Fibroblast of villous mesenchyme (primary cell): ENCODE measurements at regions not wholly inside any gene's neighbourhood (a gene's known extent, or its start where the extent isn't known, plus 50 kb on each side); places are given as distances from the start of the nearest gene placed in this dataset.

Source experiments
- DNase-seq: peaks from one replicate; pipeline ENCODE4 v3.0.0-alpha.2; 2010; ENCODE audit warnings: low read depth
- H3K4me3 ChIP-seq: 2 replicates; pipeline ENCODE4 v1.5.1; 2011; ENCODE audit warnings: low read depth, mild to moderate bottlenecking, low read length
- CTCF ChIP-seq: IDR thresholded peaks from 2 replicates; pipeline ENCODE4 v1.5.1; 2012; ENCODE audit warnings: low read depth, mild to moderate bottlenecking, low read length; ENCODE audit not compliant: insufficient read depth

- no peak for DNase-seq
- H3K4me3 ChIP-seq: no peak overlapping the region
- no peak for TF ChIP-seq CTCF
These were observed 974.9 kb downstream of the RPA4 start for GRCh38 chrX:97858592-97858991.

- no peak for TF ChIP-seq CTCF
- DNase-seq: peak; percentile 35
- H3K4me3 ChIP-seq: no peak overlapping the region
These were observed 976.5 kb downstream of the RPA4 start for GRCh38 chrX:97860226-97860625.

GRCh38 chrX:97863261-97863660 is 979.6 kb downstream of the RPA4 start:
- no peak for DNase-seq
- TF ChIP-seq CTCF: no peak
- no peak overlapping the region for H3K4me3 ChIP-seq

- no peak overlapping the region for H3K4me3 ChIP-seq
- TF ChIP-seq CTCF: no peak
- no peak for DNase-seq
These were observed 983.6 kb downstream of the RPA4 start for GRCh38 chrX:97867266-97867665.

- no peak overlapping the region for H3K4me3 ChIP-seq
- DNase-seq: no peak
- no peak for TF ChIP-seq CTCF
These were observed 993.1 kb downstream of the RPA4 start for GRCh38 chrX:97876697-97877407.

GRCh38 chrX:97882306-97882705 is 998.6 kb downstream of the RPA4 start:
- no peak overlapping the region for H3K4me3 ChIP-seq
- DNase-seq: no peak
- no peak for TF ChIP-seq CTCF

- no peak overlapping the region for H3K4me3 ChIP-seq
- no peak for TF ChIP-seq CTCF
- DNase-seq: no peak
These were observed 1012.0 kb downstream of the RPA4 start for GRCh38 chrX:97895751-97896150.
